ENCODE measurements at regions not wholly inside any gene's neighbourhood (a gene's known extent, or its start where the extent isn't known, plus 50 kb on each side); places are given as distances from the start of the nearest gene placed in this dataset.
A peak's percentile ranks its signal among the peaks of the same experiment; 100 is the strongest.
"Not testable (repeated sequence)": the region's sequence is repeated elsewhere in the genome, so short reads cannot be mapped to it uniquely, and the experiment has no call there.

DNA sequence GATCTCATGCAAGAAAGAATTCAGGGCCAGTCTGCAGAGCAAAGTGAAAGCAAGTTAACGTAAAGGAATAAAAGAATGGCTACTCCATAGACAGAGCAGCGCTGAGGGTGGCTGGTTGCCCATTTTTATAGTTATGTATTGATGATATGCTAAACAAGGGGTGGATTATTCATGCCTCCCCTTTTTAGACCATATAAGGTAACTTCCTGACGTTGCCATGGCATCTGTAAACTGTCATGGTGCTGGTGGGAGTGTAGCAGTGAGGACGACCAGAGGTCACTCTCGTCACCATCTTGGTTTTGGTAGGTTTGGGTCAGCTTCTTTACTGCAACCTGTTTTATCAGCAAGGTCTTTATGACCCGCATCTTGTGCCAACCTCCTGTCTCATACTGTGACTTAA is 76.5 kb upstream of the VRK1 start:
- H3K9ac ChIP-seq (ENCODE audit: insufficient read depth in 1 of 2, low read depth in 2 of 2, low read length in 2 of 2); H2AFZ ChIP-seq (ENCODE audit: low read depth, low read length); H3K36me3 ChIP-seq (ENCODE audit: control insufficient read depth, insufficient read depth, low read length); H4K20me1 ChIP-seq (replicated peaks; ENCODE audit: control insufficient read depth, insufficient read depth, low read length); CTCF ChIA-PET (ENCODE audit: low intra/inter-chr PET ratio); H3K4me3 ChIP-seq; DNase-seq (ENCODE audit: extremely low read depth in 1 of 4, low spot score in 3 of 4); FAIRE-seq; H3K79me2 ChIP-seq (ENCODE audit: control insufficient read depth, insufficient read depth, low read length); in situ Hi-C loops (cut with MboI); H3K4me1 ChIP-seq (replicated peaks in 1 of 2; ENCODE audit: control insufficient read depth in 2 of 2, insufficient read depth in 2 of 2, low read length in 2 of 2); H3K9me1 ChIP-seq (ENCODE audit: control insufficient read depth, insufficient read depth, low read length); ATAC-seq; intact Hi-C loops (cut with micrococcal nuclease); POLR2A ChIA-PET; H3K9me3 ChIP-seq (replicated peaks; ENCODE audit: control insufficient read depth, insufficient read depth, low read depth, low read length); H3K4me2 ChIP-seq (ENCODE audit: insufficient read depth, low read length); H3K27ac ChIP-seq (ENCODE audit: extremely low read depth, low read depth, low read length); BruUV-seq (replicated peaks): not testable (repeated sequence)
- TF ChIP-seq SRF (CRISPR knock-in tag; IDR thresholded peaks at IDR 0.05) (peak in 1 of 2 experiments; percentile 75; a peak in 2 of 4 replicates), RFX1 (IDR thresholded peaks at IDR 0.05) (peak; percentile 57; the same call in 1 of the 2 replicates)
- H3K27me3 ChIP-seq (ENCODE audit: control insufficient read depth in 2 of 2, insufficient read depth in 2 of 2, low read length in 2 of 2): peaks cover 24 to 60% of the 10 kb centered on the region in 2 experiments
- WGBS (ENCODE audit: insufficient coverage, low coverage, missing lambda C conversion rate): 1% methylated on average over 6 of the region's 6 CpGs

- POLR2A ChIA-PET: interaction anchor here (0.5 kb wide), 1 partner anchor 12 kb away, joined by 3 read pairs; no protein-coding TSS in a partner anchor
- no TSS peak for BruUV-seq (replicated peaks)
These were observed 74.4 kb upstream of the VRK1 start for GRCh38 chr14:96722736-96723135.

More at GRCh38 chr14:96722736-96723135, 74.4 kb upstream of the VRK1 start:
- CTCF ChIA-PET (ENCODE audit: low intra/inter-chr PET ratio): no interaction called here
- H3K27ac ChIP-seq (ENCODE audit: extremely low read depth, low read depth, low read length): no peak overlapping the region
- intact Hi-C loops (cut with micrococcal nuclease): no loop called here
- DNase-seq (ENCODE audit: extremely low read depth in 1 of 4, low spot score in 3 of 4) (no peak), ATAC-seq (no peak), FAIRE-seq (no peak)
- in situ Hi-C loops (cut with MboI): no loop called here
- TF ChIP-seq XRCC4 (IDR thresholded peaks at IDR 0.05; ENCODE audit: extremely low read depth, insufficient read depth, insufficient read length): no peak
- no peak for TF ChIP-seq DDX20 (tag; IDR thresholded peaks at IDR 0.05; ENCODE audit: low read depth)
- TF ChIP-seq SMAD3 (CRISPR knock-in tag; conservative IDR thresholded peaks at IDR 0.05): no peak
- no peak for TF ChIP-seq ARID1B (IDR thresholded peaks at IDR 0.05)
- TF ChIP-seq ZNF644 (tag; IDR thresholded peaks at IDR 0.05; ENCODE audit: low read depth): no peak
- TF ChIP-seq U2AF1 (optimal IDR thresholded peaks at IDR 0.05; ENCODE audit: low read depth, low read length): no peak
- no peak for TF ChIP-seq CREM (IDR thresholded peaks at IDR 0.05; ENCODE audit: low read depth)
- no peak for TF ChIP-seq KLF13 (tag; IDR thresholded peaks at IDR 0.05; ENCODE audit: borderline replicate concordance, low read depth)
- no peak for TF ChIP-seq ZNF134 (CRISPR knock-in tag; conservative IDR thresholded peaks at IDR 0.05)
- TF ChIP-seq TCFL5 (CRISPR knock-in tag; conservative IDR thresholded peaks at IDR 0.05): no peak
- no peak overlapping the region for H2AFZ ChIP-seq (ENCODE audit: low read depth, low read length)
- H3K79me2 ChIP-seq (ENCODE audit: control insufficient read depth, insufficient read depth, low read length): no peaks in the 10 kb centered on the region
- WGBS (ENCODE audit: insufficient coverage, low coverage, missing lambda C conversion rate): 0% methylated on average over 6 of the region's 6 CpGs
- no peak overlapping the region for H3K4me3 ChIP-seq
- H3K4me1 ChIP-seq (replicated peaks in 1 of 2; ENCODE audit: control insufficient read depth in 2 of 2, insufficient read depth in 2 of 2, low read length in 2 of 2): no peaks in the 10 kb centered on the region
- peaks cover 23 to 71% of the 10 kb centered on the region in 2 experiments for H3K27me3 ChIP-seq (ENCODE audit: control insufficient read depth in 2 of 2, insufficient read depth in 2 of 2, low read length in 2 of 2)
- no peaks in the 10 kb centered on the region for H3K9me1 ChIP-seq (ENCODE audit: control insufficient read depth, insufficient read depth, low read length)
- H3K4me2 ChIP-seq (ENCODE audit: insufficient read depth, low read length): no peak overlapping the region
- no peak overlapping the region for H3K9ac ChIP-seq (ENCODE audit: insufficient read depth in 1 of 2, low read depth in 2 of 2, low read length in 2 of 2)
- H3K9me3 ChIP-seq (replicated peaks; ENCODE audit: control insufficient read depth, insufficient read depth, low read depth, low read length): no peaks in the 10 kb centered on the region
- no peaks in the 10 kb centered on the region for H3K36me3 ChIP-seq (ENCODE audit: control insufficient read depth, insufficient read depth, low read length)
- H4K20me1 ChIP-seq (replicated peaks; ENCODE audit: control insufficient read depth, insufficient read depth, low read length): no peaks in the 10 kb centered on the region; the same call in 1 of the 2 replicates

Measured in K562 (cell line).